DMS153 treated with DMSO at 0.1 percent for 48 hours (cell line): ENCODE measurements at regions not wholly inside any gene's neighbourhood (a gene's known extent, or its start where the extent isn't known, plus 50 kb on each side); places are given as distances from the start of the nearest gene placed in this dataset.
"Not testable (repeated sequence)": the region's sequence is repeated elsewhere in the genome, so short reads cannot be mapped to it uniquely, and the experiment has no call there.

Source experiments
- DNase-seq: peaks from one replicate; lab custom pipeline; 2025; ENCODE audit not compliant: unreplicated experiment; lab: John Stamatoyannopoulos, UW

- DNase-seq = peak; percentile 56
These were observed 246.7 kb downstream of the ETV1 start for GRCh38 chr7:13742811-13743210.

DNA sequence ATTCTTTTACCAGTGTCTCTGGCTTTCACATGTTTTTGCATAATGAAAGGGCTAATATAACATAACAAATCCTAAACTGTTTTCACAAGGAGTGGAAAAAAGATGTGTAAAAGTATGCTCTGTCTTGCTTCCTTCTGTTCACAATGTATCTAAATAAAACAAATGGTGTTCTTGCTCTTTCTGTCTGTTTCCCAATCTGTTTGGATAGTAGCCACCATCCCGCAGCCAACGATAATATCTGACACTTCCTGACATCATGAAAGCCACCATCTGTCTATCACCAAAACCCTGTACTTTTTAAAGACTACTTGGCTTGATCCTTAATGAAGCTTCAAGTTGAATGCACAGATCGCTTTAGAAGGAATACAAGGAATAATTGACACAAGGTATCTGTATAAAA is 246.2 kb downstream of the ETV1 start:
- no peak for DNase-seq

DNA sequence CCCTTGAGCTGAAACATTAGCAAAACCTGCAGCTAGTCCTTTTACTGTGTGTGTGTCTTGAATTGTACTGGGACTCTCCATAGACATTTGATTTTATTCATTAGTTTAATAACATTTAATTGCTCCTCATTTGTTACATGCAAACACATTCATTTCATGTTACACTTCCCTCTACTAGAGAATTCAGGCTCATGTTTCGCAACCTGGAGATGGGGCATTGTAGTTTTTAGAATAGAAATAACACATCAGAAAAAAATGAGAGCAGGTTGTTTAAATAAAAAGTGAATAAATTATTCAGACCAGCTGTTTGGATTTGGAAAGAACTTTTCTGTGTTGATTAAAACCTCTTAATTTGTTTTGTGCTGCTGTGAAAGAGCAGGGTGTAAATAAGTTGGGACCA is 243.9 kb downstream of the ETV1 start:
- DNase-seq = no peak

GRCh38 chr7:13748998-13749397 is 240.5 kb downstream of the ETV1 start:
- DNase-seq = no peak

- DNase-seq = no peak
These were observed 239.8 kb downstream of the ETV1 start for GRCh38 chr7:13749636-13750035.

DNA sequence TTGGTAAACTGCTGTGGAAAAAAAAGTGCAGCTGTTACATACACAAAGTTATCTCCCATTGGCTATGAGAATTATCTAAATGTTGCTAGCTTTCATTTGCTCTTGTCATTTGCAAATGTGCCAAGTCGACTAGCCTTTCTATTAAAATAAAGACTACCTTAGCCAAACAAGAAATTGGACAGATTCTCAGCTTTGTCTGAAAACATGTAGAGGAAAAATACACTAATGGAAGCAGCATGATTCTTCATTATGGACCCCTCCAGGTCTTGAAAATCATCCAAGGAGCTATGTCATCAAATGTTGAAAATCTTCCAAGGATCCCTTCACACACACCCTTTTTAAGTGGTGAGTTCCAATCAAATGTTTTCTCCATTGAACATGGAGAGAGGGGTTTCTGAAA is 237.7 kb downstream of the ETV1 start:
- no peak for DNase-seq

DNA sequence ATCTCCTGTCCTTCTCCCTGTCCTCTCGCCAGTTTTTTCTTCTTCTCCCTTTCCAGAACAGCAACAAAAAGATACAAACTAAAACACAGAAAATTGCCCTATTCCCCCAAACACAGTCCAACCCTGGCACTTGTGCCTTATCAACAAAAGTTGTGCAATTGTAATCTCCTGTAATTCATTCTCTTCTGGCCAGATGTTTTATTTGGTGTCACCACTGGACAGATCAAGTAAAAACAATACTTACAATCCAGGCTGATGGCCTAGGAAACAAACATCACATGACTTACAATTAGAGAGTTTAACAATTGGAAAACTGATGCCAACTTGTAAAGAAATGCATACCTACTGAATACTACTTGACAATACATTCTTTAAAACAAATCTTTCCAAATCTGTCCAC is 231.6 kb downstream of the ETV1 start:
- DNase-seq = no peak

DNA sequence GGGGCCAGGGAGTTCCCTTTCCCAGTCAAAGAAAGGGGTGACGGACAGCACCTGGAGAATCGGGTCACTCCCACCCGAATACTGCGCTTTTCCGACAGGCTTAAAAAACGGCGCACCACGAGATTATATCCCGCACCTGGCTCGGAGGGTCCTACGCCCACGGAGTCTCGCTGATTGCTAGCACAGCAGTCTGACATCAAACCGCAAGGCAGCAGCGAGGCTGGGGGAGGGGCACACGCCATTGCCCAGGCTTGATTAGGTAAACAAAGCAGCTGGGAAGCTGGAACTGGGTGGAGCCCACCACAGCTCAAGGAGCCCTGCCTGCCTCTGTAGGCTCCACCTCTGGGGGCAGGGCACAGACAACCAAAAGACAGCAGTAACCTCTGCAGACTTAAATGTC is 223.6 kb downstream of the ETV1 start:
- not testable (repeated sequence) for DNase-seq

GRCh38 chr7:13770305-13770704 is 219.2 kb downstream of the ETV1 start:
- DNase-seq = no peak

GRCh38 chr7:13774976-13775375 is 214.5 kb downstream of the ETV1 start:
- DNase-seq = no peak

GRCh38 chr7:13777242-13777641 is 212.2 kb downstream of the ETV1 start:
- no peak for DNase-seq

DNA sequence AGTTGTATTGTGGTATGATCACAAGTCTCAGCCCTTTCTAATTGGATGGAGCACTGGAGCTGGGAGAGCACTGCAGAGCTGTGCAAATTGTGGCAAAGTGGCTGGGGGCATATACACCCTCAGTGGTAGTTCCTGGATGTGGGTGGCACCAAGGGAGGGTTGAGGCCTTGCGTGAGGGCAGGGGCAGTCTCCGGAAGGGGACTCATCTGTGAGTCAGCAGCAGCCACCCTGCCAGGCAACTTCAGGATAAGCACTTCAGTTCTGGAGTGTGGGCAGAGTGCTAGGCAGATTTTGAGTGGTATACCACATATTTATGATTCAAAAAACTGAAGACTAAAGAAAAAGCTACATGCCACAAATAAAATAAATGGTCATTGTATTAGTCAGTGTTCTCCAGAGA is 210.5 kb downstream of the ETV1 start:
- DNase-seq = no peak

DNA sequence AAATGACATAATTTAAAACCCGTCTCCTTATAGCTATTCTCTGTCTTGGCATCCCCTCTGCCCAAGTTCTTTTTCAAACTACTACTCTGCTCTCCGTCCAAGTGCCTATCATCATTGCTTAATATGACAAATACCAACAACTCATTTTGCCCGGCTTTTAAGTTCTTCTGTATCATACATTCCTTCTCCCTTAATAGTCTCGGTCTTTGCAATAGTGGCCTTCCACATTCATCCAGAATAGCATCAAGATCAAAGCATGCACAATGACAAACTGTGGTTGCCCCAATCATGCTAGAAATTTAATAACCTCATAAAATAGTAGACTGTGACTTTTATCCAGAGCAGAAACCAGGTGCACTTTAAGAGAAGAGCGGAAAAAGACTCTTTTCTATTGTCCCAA is 198.9 kb downstream of the ETV1 start:
- DNase-seq = no peak

DNA sequence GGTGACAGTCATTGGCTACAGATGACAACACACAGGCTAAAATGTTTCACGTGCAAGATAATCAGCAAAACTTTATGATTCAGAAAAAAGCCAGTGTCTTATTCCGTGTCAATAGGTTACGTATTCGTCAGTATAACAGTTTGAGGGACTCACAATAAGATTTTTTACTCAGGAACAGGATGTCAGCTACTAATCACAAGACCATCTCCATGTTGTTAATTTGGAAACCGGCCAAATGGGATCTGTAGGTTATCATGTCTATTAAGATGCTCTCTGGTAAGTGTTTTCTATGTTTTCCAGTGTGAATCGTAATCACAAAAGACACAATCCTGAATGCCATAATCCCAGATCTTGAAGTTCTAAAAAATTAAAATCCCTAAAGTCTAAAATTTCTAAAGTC is 197.3 kb downstream of the ETV1 start:
- DNase-seq = no peak

DNA sequence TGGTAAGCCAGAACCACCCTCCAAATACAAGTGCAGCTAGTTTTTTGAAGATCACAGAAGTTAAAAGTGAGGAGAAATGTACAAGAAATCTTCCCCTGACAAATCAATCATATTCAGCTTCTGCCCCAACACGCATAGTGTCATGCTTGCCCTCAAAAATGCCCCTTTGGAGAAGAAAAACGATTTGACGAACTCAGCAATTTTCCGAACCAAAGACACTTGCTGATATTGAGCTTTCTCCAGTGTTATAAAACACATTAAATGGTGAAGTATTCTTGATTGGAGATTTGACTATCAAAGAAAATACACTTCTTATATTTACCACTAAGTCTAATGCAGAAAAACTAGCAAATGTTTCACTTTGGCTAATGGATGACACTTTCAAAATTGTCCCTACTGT is 195.5 kb downstream of the ETV1 start:
- no peak for DNase-seq

DNA sequence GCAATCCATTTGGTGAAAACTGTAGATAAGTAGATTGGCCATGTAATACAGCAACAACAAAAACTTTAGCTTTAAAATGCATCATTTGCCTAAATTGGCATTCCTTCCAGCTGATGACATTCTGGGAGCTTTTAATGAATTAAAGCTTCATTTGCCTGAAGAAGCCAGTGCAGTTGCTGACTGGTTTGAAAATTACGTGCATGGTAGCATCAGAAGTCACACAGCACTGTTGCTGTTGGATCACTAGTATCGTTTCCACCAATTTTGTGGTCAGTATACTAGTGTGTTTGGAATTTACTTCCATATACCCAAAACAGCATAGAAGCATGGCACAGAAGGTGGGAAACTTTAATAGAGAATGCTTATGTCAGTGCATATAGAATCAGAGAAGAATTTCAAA is 194.9 kb downstream of the ETV1 start:
- no peak for DNase-seq

GRCh38 chr7:13797545-13797944 is 191.9 kb downstream of the ETV1 start:
- DNase-seq = no peak

DNA sequence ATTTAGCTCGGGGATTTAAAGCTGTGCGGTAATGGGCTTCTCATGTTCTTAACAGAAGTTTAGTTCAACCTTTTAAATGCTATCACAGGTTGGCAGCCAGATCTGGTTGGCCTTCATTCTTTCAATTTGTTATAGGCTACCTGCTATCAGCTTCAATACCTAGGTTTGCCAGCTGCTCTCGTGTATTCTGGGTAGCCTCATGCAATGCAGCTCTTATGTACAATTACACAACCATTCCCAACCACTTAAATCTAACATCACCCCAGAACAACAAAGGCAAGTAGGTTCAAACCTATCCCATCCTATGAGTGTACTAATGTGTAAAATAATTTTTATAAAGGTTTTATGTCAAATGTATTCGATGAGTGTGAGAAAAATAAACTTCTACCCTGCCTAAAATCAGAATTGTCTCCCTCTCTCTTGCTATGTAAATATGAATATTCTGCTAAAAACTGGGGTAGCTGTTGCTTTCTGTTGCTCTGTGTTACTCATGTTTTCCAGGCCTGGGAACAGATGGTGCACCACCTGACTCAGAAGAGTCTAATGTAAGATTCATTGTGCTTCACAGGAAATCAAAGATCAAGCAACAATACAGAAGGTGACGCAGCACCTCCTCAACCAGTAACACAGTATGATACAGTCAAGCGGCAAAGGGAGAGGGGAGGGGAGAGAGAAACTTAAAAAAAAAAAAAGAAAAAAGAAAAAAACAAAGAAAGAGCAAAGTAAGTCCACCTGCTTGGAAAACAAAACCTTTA is 188.6 kb downstream of the ETV1 start:
- no peak for DNase-seq

DNA sequence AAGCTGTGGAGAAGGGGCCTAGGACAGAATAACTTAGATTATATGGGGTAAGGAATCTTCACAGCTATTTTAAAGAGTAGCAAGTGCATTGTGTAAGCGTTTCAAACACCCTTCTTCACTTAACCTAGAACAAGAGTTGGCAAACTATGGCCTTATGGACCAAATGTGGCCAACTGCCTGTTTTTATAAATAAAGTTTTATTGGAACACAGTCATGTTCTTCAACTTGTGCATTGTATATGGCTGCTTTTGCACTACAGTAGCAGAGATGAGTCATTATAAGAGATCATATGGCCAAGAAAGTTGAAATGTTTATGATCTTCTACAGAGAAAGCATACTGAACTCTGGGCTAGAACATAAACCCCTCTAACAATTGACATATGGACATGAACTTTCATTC is 187.8 kb downstream of the ETV1 start:
- DNase-seq = no peak

DNA sequence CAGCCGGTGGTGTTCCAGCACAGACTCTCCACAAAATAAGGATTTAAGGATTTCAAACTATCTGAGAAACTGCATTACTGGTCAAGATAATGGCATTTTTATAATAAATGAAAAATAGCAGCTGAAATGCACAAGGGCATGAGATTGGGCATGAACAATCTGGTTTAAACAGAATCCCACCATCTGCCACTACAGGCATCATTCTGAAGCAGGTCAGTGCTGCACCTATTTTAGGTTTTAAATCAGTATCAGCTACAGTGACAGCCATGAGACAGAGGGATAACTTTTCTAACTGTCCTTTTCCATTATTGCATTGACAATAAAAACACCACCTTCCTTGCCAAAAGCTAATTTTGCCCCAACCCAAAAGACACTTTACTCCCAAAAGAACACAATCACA is 186.8 kb downstream of the ETV1 start:
- no peak for DNase-seq

DNA sequence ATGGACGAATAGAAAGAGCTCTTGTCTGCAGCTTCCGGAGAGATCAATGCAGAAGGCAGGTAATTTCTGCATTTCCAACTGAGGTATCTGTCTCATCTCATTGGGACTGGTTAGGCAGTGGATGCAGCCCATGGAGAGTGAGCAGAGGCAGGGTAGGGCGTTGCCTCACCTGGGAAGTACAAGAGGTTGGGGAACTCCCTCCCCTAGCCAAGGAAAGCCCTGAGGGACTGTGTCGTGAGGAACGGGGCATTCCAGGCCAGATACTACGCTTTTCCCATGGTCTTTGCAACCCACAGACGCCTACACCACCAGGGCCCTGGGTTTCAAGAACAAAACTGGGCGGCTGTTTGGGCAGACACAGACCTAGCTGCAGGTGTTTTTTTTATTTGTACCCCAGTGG is 186.3 kb downstream of the ETV1 start:
- DNase-seq = no peak

- not testable (repeated sequence) for DNase-seq
These were observed 183.2 kb downstream of the ETV1 start for GRCh38 chr7:13806089-13806867.

GRCh38 chr7:13817230-13817629 is 172.2 kb downstream of the ETV1 start:
- not testable (repeated sequence) for DNase-seq
